ENCODE measurements at regions not wholly inside any gene's neighbourhood (a gene's known extent, or its start where the extent isn't known, plus 50 kb on each side); places are given as distances from the start of the nearest gene placed in this dataset.

DNA sequence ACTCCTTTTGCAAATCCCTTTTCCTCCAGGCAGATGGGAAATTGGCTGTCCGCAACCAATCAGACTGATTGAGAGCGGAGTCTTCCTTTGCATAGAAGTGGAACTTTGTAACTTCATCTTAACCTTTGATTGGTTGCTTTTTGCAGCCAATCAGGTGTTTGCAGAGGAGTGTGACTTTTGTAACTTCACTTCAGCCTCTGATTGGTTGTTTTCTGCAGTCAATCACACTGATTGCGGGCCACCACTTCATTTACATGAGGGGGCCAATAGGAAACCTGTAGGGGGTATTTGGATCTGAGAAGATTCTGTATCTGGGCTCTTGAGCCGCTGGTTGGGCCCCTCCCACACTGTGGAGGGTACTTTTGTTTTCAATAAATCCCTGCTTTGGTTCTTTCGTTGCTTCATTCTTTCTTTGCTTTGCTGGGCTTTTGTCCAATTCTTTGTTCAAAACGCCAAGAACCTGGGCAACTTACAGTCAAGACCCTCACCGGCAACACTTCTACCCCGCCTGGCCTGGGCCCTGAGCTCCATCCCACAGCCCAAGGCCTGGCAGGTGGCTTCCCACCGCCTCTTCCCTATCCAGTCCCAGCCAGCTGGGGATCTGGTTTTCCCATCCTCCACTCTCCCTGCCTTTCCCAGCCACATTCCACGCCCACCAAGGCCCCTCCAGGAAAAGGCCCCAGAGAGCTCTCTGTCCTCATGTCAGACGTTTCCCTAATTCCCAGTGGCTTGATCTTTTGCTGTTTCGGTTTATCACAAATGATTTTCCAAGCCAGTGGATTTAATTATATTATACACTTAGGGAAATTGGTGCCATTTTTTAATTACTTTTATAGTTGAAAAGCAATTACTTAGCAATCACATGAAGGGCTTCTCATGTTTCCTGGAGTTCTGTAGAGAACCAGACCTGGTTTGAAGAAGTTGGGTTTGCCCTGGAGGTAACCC is 110.2 kb upstream of the STX18 start:
- ATAC-seq, result no peak
- CTCF ChIA-PET, result no interaction called here

More for the DNA sequence above, 110.2 kb upstream of the STX18 start:
- TF ChIP-seq, protein P1, sequence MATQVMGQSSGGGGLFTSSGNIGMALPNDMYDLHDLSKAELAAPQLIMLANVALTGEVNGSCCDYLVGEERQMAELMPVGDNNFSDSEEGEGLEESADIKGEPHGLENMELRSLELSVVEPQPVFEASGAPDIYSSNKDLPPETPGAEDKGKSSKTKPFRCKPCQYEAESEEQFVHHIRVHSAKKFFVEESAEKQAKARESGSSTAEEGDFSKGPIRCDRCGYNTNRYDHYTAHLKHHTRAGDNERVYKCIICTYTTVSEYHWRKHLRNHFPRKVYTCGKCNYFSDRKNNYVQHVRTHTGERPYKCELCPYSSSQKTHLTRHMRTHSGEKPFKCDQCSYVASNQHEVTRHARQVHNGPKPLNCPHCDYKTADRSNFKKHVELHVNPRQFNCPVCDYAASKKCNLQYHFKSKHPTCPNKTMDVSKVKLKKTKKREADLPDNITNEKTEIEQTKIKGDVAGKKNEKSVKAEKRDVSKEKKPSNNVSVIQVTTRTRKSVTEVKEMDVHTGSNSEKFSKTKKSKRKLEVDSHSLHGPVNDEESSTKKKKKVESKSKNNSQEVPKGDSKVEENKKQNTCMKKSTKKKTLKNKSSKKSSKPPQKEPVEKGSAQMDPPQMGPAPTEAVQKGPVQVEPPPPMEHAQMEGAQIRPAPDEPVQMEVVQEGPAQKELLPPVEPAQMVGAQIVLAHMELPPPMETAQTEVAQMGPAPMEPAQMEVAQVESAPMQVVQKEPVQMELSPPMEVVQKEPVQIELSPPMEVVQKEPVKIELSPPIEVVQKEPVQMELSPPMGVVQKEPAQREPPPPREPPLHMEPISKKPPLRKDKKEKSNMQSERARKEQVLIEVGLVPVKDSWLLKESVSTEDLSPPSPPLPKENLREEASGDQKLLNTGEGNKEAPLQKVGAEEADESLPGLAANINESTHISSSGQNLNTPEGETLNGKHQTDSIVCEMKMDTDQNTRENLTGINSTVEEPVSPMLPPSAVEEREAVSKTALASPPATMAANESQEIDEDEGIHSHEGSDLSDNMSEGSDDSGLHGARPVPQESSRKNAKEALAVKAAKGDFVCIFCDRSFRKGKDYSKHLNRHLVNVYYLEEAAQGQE (IDR thresholded peaks at IDR 0.05; ENCODE audit: low read depth, low read length), result no peak
- TF ChIP-seq, protein P2, sequence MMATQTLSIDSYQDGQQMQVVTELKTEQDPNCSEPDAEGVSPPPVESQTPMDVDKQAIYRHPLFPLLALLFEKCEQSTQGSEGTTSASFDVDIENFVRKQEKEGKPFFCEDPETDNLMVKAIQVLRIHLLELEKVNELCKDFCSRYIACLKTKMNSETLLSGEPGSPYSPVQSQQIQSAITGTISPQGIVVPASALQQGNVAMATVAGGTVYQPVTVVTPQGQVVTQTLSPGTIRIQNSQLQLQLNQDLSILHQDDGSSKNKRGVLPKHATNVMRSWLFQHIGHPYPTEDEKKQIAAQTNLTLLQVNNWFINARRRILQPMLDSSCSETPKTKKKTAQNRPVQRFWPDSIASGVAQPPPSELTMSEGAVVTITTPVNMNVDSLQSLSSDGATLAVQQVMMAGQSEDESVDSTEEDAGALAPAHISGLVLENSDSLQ (IDR thresholded peaks at IDR 0.05), result peak; percentile 57
- TF ChIP-seq, protein P3, sequence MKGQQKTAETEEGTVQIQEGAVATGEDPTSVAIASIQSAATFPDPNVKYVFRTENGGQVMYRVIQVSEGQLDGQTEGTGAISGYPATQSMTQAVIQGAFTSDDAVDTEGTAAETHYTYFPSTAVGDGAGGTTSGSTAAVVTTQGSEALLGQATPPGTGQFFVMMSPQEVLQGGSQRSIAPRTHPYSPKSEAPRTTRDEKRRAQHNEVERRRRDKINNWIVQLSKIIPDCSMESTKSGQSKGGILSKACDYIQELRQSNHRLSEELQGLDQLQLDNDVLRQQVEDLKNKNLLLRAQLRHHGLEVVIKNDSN (IDR thresholded peaks at IDR 0.05; ENCODE audit: borderline replicate concordance, extremely low read length, insufficient read depth, low read depth, low read length), result no peak
- TF ChIP-seq NFYB (IDR thresholded peaks at IDR 0.05; ENCODE audit: insufficient read depth, low read depth, low read length) (0 out of 2 replicates have a peak, but pooled peaks have one; percentile 25), KAT2A (conservative IDR thresholded peaks at IDR 0.05; ENCODE audit: control insufficient read depth, low read depth, low read length) (no peak), TCF7 (IDR thresholded peaks at IDR 0.05; ENCODE audit: borderline replicate concordance) (no peak), ZZZ3 (IDR thresholded peaks at IDR 0.05; ENCODE audit: control insufficient read depth, insufficient read length, low read depth) (no peak)
- TF ChIP-seq, protein P4, sequence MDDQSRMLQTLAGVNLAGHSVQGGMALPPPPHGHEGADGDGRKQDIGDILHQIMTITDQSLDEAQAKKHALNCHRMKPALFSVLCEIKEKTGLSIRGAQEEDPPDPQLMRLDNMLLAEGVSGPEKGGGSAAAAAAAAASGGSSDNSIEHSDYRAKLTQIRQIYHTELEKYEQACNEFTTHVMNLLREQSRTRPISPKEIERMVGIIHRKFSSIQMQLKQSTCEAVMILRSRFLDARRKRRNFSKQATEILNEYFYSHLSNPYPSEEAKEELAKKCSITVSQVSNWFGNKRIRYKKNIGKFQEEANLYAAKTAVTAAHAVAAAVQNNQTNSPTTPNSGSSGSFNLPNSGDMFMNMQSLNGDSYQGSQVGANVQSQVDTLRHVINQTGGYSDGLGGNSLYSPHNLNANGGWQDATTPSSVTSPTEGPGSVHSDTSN (IDR thresholded peaks at IDR 0.05; ENCODE audit: insufficient replicate concordance, low read depth, low read length), result peak; percentile 43
- TF ChIP-seq, protein P5, sequence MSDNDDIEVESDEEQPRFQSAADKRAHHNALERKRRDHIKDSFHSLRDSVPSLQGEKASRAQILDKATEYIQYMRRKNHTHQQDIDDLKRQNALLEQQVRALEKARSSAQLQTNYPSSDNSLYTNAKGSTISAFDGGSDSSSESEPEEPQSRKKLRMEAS (IDR thresholded peaks at IDR 0.05; ENCODE audit: low read depth, low read length), result no peak
- H3K4me1 ChIP-seq (ENCODE audit: control insufficient read depth, insufficient read depth, low read length), result no peaks in the 10 kb centered on the region
- no peak for DNase-seq (ENCODE audit: low read depth, low spot score)
- no peaks in the 10 kb centered on the region for H3K27me3 ChIP-seq (replicated peaks in 1 of 2; ENCODE audit: control insufficient read depth in 2 of 2, insufficient read depth in 2 of 2, low read length in 1 of 2)
- no peak for FAIRE-seq
- ChIA-PET POLR2A (no interaction called here), RAD21 (ENCODE audit: unreplicated experiment) (no interaction called here), SMC1A (ENCODE audit: uncharacterized antibody, unreplicated experiment) (no interaction called here)
- no peaks in the 10 kb centered on the region; a peak in 1 of 4 replicates for H3K36me3 ChIP-seq (ENCODE audit: control insufficient read depth in 2 of 2, insufficient read depth in 2 of 2, low read length in 1 of 2)
- H3K9ac ChIP-seq (ENCODE audit: control insufficient read depth, insufficient read depth, low read length), result no peak overlapping the region
- H3K79me2 ChIP-seq (ENCODE audit: control insufficient read depth, insufficient read depth, low read length), result no peaks in the 10 kb centered on the region
- no peaks in the 10 kb centered on the region for H4K20me1 ChIP-seq (ENCODE audit: control insufficient read depth, insufficient read depth)
- in situ Hi-C loops (cut with MboI) (no loop called here), intact Hi-C loops (cut with micrococcal nuclease; ENCODE audit: unreplicated experiment) (no loop called here)
- H3K4me3 ChIP-seq, result no peak overlapping the region
- H3K27ac ChIP-seq (ENCODE audit: control insufficient read depth, insufficient read depth), result no peak overlapping the region
- H3K4me2 ChIP-seq (ENCODE audit: control insufficient read depth, insufficient read depth), result no peak overlapping the region
- BruUV-seq (replicated peaks), result no TSS peak
- 75% methylated on average over 12 of the region's 12 CpGs for WGBS (ENCODE audit: insufficient coverage, insufficient replicate concordance, low lambda C conversion rate, missing lambda C conversion rate)
- H3K9me3 ChIP-seq (replicated peaks; ENCODE audit: control insufficient read depth, insufficient read depth, low read length), result no peaks in the 10 kb centered on the region
- H2AFZ ChIP-seq (ENCODE audit: control insufficient read depth, low read depth, low read length), result no peak overlapping the region

Data from GM12878 (cell line).